GM12891 (cell line): ENCODE measurements at regions not wholly inside any gene's neighbourhood (a gene's known extent, or its start where the extent isn't known, plus 50 kb on each side); places are given as distances from the start of the nearest gene placed in this dataset.

Experiments
- DNase-seq: peaks from one replicate; pipeline ENCODE4 v3.0.0; 2011; ENCODE audit warnings: low spot score; ENCODE audit not compliant: insufficient read length
- FAIRE-seq: peaks from 2 replicates; lab custom pipeline; 2011; peaks lifted over from hg19 to GRCh38; lab: Jason Lieb, UNC
- PAX5 ChIP-seq: IDR thresholded peaks from 2 replicates; pipeline ENCODE4 v1.6.1; 2011; ENCODE audit warnings: low read length, moderate library complexity, mild to moderate bottlenecking; ENCODE audit not compliant: insufficient read depth, severe bottlenecking
- POLR2A ChIP-seq: IDR thresholded peaks from 2 replicates; pipeline ENCODE4 v1.6.1; 2011; ENCODE audit warnings: low read depth, low read length, control low read depth
- POLR2AphosphoS5 ChIP-seq: IDR thresholded peaks from 2 replicates; pipeline ENCODE4 v1.6.1; 2011; ENCODE audit warnings: low read depth, low read length, control low read depth
- POU2F2 ChIP-seq: IDR thresholded peaks from 2 replicates; pipeline ENCODE4 v1.6.1; 2011; ENCODE audit warnings: low read depth, mild to moderate bottlenecking, control low read depth, low read length, moderate library complexity
- SPI1 ChIP-seq: IDR thresholded peaks from 2 replicates; pipeline ENCODE4 v1.6.1; 2011; ENCODE audit warnings: low read depth, low read length, control low read depth
- TAF1 ChIP-seq: IDR thresholded peaks from 2 replicates; pipeline ENCODE4 v1.6.1; 2011; ENCODE audit warnings: low read depth, low read length, control low read depth

- DNase-seq (no peak), FAIRE-seq (no peak)
- TF ChIP-seq SPI1: no peak
- TF ChIP-seq TAF1: no peak
- no peak for TF ChIP-seq POLR2A
These were observed 891.4 kb downstream of the CCDC85A start for GRCh38 chr2:57075226-57075625.

GRCh38 chr2:57080035-57080434 lies 896.2 kb downstream of the CCDC85A start:
- TF ChIP-seq SPI1 (no peak), POLR2A (no peak), PAX5 (no peak), POLR2AphosphoS5 (no peak), POU2F2 (no peak), TAF1 (no peak)
- FAIRE-seq (no peak), DNase-seq (no peak)

GRCh38 chr2:57084697-57085281 lies 901.0 kb downstream of the CCDC85A start:
- TF ChIP-seq SPI1: no peak
- TF ChIP-seq POLR2AphosphoS5: no peak
- TF ChIP-seq PAX5: no peak
- TF ChIP-seq POLR2A: no peak
- no peak for TF ChIP-seq TAF1
- no peak for TF ChIP-seq POU2F2
- no peak for FAIRE-seq

GRCh38 chr2:57093020-57093419 lies 909.2 kb downstream of the CCDC85A start:
- TF ChIP-seq POU2F2 (no peak), POLR2AphosphoS5 (no peak), TAF1 (no peak), PAX5 (no peak), POLR2A (no peak), SPI1 (no peak)
- FAIRE-seq (no peak), DNase-seq (no peak)

More at GRCh38 chr2:57084697-57085281, 901.0 kb downstream of the CCDC85A start:
- no peak for DNase-seq

- FAIRE-seq: no peak
- TF ChIP-seq TAF1 (no peak), POLR2AphosphoS5 (no peak), POLR2A (no peak), SPI1 (no peak), POU2F2 (no peak), PAX5 (no peak)
- no peak for DNase-seq
These were observed 914.1 kb downstream of the CCDC85A start for GRCh38 chr2:57097855-57098254.

- TF ChIP-seq POLR2AphosphoS5 (no peak), SPI1 (no peak), POU2F2 (no peak), TAF1 (no peak), PAX5 (no peak), POLR2A (no peak)
- DNase-seq: no peak
- FAIRE-seq: no peak
These were observed 916.6 kb downstream of the CCDC85A start for GRCh38 chr2:57100436-57100835.

- DNase-seq (no peak), FAIRE-seq (no peak)
- TF ChIP-seq POU2F2 (no peak), TAF1 (no peak), POLR2AphosphoS5 (no peak), SPI1 (no peak), PAX5 (no peak), POLR2A (no peak)
These were observed 921.9 kb downstream of the CCDC85A start for GRCh38 chr2:57105694-57106093.

GRCh38 chr2:57107353-57107752 lies 923.6 kb downstream of the CCDC85A start:
- no peak for DNase-seq
- no peak for FAIRE-seq
- TF ChIP-seq SPI1 (no peak), POLR2AphosphoS5 (no peak), TAF1 (no peak), POU2F2 (no peak), PAX5 (no peak), POLR2A (no peak)

- no peak for FAIRE-seq
- TF ChIP-seq POU2F2: no peak
- TF ChIP-seq TAF1: no peak
- TF ChIP-seq SPI1: no peak
- no peak for TF ChIP-seq POLR2A
- no peak for TF ChIP-seq PAX5
- no peak for TF ChIP-seq POLR2AphosphoS5
These were observed 927.7 kb downstream of the CCDC85A start for GRCh38 chr2:57111531-57111930.

GRCh38 chr2:57119141-57119540 lies 927.5 kb upstream of the VRK2 start:
- FAIRE-seq: no peak
- TF ChIP-seq POLR2A (no peak), POLR2AphosphoS5 (no peak), TAF1 (no peak)
- no peak for DNase-seq

More at GRCh38 chr2:57111531-57111930, 927.7 kb downstream of the CCDC85A start:
- no peak for DNase-seq

GRCh38 chr2:57126410-57126809 lies 920.2 kb upstream of the VRK2 start:
- DNase-seq: no peak
- TF ChIP-seq POU2F2: no peak
- no peak for TF ChIP-seq POLR2A
- no peak for TF ChIP-seq TAF1
- TF ChIP-seq SPI1: no peak
- TF ChIP-seq POLR2AphosphoS5: no peak
- FAIRE-seq: no peak
